ENCODE measurements at regions not wholly inside any gene's neighbourhood (a gene's known extent, or its start where the extent isn't known, plus 50 kb on each side); places are given as distances from the start of the nearest gene placed in this dataset.

DNA sequence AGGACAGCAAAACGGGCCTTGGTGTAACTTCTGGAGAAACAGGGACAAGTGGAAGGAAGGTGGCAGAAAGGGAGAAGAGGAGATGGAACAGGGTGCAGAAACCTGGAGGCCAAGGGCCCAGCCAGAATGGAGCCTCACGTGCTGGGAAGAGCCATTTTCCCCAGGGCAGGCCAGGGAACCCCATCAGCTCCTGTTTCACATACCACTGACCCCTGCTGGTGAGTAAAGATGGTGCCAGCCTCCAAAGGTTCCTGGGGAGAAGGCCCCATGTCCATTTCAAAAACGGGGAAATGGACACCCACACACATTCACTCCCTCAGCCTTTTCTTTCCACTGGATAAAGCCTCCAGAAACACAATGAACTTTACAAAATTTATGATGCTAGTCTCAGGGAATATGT, 57.6 kb upstream of the JUN start:
- peak; percentile 47 for TF ChIP-seq RAD21 (IDR thresholded peaks at IDR 0.05; ENCODE audit: low read depth)
- TF ChIP-seq, protein P1, sequence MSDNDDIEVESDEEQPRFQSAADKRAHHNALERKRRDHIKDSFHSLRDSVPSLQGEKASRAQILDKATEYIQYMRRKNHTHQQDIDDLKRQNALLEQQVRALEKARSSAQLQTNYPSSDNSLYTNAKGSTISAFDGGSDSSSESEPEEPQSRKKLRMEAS (IDR thresholded peaks at IDR 0.05), result no peak

- TF ChIP-seq CREB1 (IDR thresholded peaks at IDR 0.05; ENCODE audit: low read depth) (no peak), YY1 (IDR thresholded peaks at IDR 0.05; ENCODE audit: low read depth) (no peak), USF1 (IDR thresholded peaks at IDR 0.05) (no peak), ZBTB7A (IDR thresholded peaks at IDR 0.05; ENCODE audit: low read depth) (no peak), CEBPB (IDR thresholded peaks at IDR 0.05) (no peak), REST (IDR thresholded peaks at IDR 0.05; ENCODE audit: low read depth) (no peak), TAF1 (IDR thresholded peaks at IDR 0.05; ENCODE audit: low read depth) (no peak), FOXM1 (IDR thresholded peaks at IDR 0.05; ENCODE audit: borderline replicate concordance, low read depth) (no peak), NFIC (IDR thresholded peaks at IDR 0.05) (no peak), RAD21 (IDR thresholded peaks at IDR 0.05; ENCODE audit: low read depth) (no peak), TEAD4 (IDR thresholded peaks at IDR 0.05) (no peak), EP300 (IDR thresholded peaks at IDR 0.05; ENCODE audit: borderline replicate concordance) (no peak), EGR1 (IDR thresholded peaks at IDR 0.05) (no peak), TCF12 (IDR thresholded peaks at IDR 0.05; ENCODE audit: low read depth) (no peak)
- TF ChIP-seq, protein P1 (IDR thresholded peaks at IDR 0.05), result no peak
Observed at GRCh38 chr1:58842941-58843340, 59.1 kb upstream of the JUN start.

DNA sequence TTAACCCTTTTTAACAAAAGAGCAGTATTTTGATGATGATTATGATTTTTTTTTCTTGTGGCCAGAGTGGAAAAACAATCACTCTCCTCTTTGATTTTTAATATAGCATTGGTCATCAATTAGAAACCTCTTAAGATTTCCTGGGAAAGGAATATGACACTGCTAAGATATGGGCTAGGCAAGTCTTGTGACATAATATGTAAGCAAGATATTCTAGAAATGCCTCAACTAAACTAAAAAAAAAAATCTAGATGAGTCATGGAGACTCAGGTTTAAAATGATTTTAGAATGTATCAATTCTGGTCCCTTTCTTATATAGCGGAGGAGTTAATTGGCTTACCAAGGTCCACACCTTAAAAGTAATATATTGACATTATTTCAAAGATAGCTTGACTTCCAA, 60.3 kb upstream of the JUN start:
- TF ChIP-seq YY1 (IDR thresholded peaks at IDR 0.05; ENCODE audit: low read depth) (no peak), CEBPB (IDR thresholded peaks at IDR 0.05) (no peak), FOXM1 (IDR thresholded peaks at IDR 0.05; ENCODE audit: borderline replicate concordance, low read depth) (no peak), USF1 (IDR thresholded peaks at IDR 0.05) (no peak), TEAD4 (IDR thresholded peaks at IDR 0.05) (no peak), RAD21 (IDR thresholded peaks at IDR 0.05; ENCODE audit: low read depth) (no peak), EP300 (IDR thresholded peaks at IDR 0.05; ENCODE audit: borderline replicate concordance) (no peak), TCF12 (IDR thresholded peaks at IDR 0.05; ENCODE audit: low read depth) (no peak), REST (IDR thresholded peaks at IDR 0.05; ENCODE audit: low read depth) (no peak), ZBTB7A (IDR thresholded peaks at IDR 0.05; ENCODE audit: low read depth) (no peak), CREB1 (IDR thresholded peaks at IDR 0.05; ENCODE audit: low read depth) (no peak), TAF1 (IDR thresholded peaks at IDR 0.05; ENCODE audit: low read depth) (no peak), EGR1 (IDR thresholded peaks at IDR 0.05) (no peak), NFIC (IDR thresholded peaks at IDR 0.05) (no peak)
- TF ChIP-seq, protein P1 (IDR thresholded peaks at IDR 0.05), result no peak

DNA sequence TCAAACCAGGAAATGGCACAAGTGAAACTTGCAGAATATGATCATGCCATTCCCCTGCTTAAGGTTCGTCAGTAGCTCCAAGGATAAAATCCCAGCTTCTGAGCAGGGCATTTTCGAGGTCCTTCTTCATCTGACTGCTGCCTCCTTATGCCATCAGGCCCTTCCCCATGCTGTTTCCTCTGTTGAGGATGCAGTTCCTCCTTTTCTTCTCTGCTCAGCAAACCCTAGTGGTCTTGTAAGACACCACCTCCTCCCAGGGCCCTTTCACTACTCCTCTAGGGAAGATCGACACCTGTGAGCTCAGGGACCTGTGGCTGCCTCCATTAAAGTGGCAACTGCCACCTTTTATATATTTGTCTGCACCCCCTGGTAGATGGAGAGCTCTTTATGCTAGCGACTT, 62.1 kb upstream of the JUN start:
- TF ChIP-seq EP300 (IDR thresholded peaks at IDR 0.05; ENCODE audit: borderline replicate concordance), result no peak
- no peak for TF ChIP-seq REST (IDR thresholded peaks at IDR 0.05; ENCODE audit: low read depth)
- TF ChIP-seq, protein P1 (IDR thresholded peaks at IDR 0.05), result no peak
- TF ChIP-seq CREB1 (IDR thresholded peaks at IDR 0.05; ENCODE audit: low read depth), result no peak
- no peak for TF ChIP-seq EGR1 (IDR thresholded peaks at IDR 0.05)
- no peak for TF ChIP-seq YY1 (IDR thresholded peaks at IDR 0.05; ENCODE audit: low read depth)
- TF ChIP-seq RAD21 (IDR thresholded peaks at IDR 0.05; ENCODE audit: low read depth), result no peak
- TF ChIP-seq NFIC (IDR thresholded peaks at IDR 0.05), result no peak
- no peak for TF ChIP-seq TCF12 (IDR thresholded peaks at IDR 0.05; ENCODE audit: low read depth)
- TF ChIP-seq TEAD4 (IDR thresholded peaks at IDR 0.05), result no peak

Measured in Ishikawa (cell line).